Stimulated activated CD4-positive, alpha-beta T cell treated with anti-CD3 and anti-CD28 coated beads, Interleukin-1b, Interleukin-23, amount 100 ng/mL, for 1 hour (primary cell): ENCODE measurements at regions not wholly inside any gene's neighbourhood (a gene's known extent, or its start where the extent isn't known, plus 50 kb on each side); places are given as distances from the start of the nearest gene placed in this dataset.
"Not testable (repeated sequence)": the region's sequence is repeated elsewhere in the genome, so short reads cannot be mapped to it uniquely, and the experiment has no call there.

Experiments
- DNase-seq, 2 donors: peaks; one replicate each; pipeline ENCODE4 v3.0.0-alpha.2; 2020; ENCODE audit warnings: low read depth in 2 of 2

- no peak for DNase-seq
Measured at GRCh38 chr16:9141813-9142212, 50.4 kb downstream of the HAPSTR1 start.

DNA sequence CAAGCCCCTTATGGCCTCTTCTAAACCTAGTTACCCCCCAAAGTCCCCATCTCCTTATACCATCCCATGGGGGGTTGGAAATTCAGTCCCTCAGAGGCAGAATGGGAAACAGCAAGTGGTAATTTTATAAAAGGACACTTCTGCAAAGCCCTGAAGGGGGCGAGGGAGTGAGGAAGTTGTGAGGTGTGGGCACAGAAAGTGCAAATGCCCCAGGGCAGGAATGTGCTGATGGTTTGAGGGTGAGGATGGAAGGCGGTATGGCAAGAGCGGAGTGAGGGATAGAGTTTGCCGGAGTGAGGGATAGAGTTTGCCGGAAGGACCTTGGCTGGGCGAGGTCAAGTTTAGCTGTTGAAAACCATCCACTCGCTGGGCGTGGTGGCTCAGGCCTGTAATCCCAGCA is 52.7 kb downstream of the HAPSTR1 start:
- DNase-seq = no peak

DNA sequence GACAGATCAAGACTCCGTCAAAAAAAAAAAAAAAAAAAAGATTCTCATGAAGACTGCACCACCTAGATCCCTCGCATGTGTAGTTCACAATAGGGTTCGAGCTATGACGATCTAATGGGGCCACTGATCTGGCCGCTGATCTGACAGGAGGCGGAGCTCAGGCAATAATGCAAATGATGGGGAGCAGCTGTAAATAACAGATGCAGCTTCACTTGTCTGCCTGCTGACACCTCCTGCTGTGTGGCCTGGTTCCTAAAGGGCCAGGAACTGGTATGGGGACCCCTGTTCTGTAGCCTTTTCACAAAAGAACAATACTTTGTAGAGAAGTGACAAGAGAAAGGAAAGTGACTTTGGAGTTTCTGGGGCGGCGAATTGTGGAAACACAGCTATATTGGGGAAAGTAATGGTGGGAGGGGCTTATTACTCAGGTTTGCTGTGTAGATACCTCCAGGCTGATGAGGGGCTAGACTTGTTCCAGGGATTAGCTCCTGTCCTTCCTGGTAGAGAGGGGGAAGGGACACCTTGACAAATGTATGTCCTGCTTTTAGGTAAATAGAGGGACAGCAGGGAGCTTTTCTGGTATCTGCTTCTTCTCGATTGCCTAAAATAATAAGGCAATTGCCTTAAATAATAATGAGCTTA is 57.1 kb downstream of the HAPSTR1 start:
- no peak for DNase-seq

DNA sequence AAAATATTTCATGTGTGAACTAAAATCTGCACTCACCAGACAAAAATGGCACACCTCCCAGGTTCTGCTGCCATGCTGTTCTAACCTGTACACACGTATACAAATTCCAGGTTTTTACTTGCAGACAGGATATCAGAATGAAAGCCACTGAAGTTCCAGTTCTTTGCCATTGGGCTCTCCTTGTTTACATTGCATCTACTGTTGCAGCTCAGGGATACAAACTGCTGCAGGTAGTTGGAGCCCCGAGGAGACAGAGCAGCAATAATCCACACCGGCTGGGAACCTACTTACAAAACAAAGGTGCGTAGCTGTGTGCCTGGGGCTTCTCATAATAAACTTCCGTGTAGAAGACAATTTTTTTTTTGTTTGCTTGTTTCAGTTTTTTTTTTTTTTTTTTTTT is 59.6 kb downstream of the HAPSTR1 start:
- DNase-seq = no peak

DNA sequence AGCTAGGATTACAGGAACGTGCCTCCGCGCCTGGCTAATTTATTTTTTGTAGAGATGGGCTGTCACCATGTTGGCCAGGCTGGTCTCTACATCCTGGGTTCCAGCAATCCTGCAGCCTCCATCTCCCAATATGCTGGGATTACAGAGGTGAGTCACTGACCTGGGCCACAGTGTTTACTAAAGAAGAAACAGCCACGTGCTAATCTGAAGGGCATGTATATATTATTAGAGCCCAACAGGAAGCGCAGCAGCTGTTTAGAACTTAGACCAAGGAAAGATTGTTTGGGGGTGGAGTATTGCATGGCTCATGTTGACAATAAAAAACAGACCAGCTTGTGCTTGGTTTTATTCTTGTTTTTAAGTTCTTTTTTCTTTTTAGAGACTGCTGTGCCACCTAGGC is 60.2 kb downstream of the HAPSTR1 start:
- DNase-seq = no peak

DNA sequence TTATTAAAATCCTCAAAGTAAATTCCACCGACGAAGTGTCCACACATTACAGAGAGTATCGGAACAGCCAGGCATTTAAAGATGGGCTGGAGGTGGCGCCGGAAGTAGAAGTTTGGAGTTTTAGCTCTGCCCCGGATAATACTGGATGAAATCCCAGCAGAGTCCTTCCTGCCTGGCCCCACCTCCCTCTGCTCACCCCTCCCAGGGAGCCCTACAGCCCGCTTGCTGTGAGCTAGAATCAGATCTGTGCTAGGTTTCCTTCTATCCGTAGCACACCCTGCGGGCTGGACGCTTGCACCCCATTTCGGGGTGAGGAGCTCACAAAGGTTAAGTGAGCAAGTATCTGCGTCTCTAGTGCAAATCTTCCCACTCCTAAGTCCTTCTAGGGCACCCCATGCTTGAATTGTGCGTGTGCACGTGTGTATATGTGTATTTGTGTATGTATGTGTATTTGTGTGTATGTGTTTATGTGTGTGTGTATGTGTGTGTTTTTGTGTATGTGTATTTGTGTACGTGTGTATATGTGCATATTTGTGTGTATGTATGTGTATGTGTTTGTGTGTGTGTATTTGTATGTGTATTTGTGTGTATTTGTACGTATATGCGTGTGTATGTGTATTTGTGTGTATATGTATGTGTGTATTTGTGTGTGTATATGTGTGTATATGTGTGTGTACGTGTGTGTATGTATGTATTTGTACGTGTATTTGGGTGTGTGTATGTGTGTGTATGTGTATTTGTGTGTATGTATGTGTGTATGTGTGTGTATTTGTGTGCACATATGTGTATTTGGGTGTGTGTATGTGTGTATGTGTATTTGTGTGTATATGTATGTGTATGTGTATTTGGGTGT is 61.4 kb downstream of the HAPSTR1 start:
- DNase-seq = no peak

DNA sequence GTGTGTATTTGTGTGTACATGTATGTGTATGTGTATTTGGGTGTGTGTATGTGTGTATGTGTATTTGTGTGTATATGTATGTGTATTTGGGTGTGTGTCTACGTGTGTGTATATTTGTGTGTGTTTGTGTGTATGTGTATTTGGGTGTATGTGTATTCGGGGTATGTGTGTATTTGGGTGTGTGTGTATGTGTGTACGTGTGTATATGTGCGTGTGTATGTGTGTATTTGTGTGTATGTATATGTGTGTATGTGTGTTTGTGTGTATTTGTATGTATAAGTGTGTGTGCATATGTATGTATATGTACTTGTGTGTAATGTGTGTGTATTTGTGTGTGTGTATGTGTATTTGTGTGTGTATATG is 62.0 kb downstream of the HAPSTR1 start:
- DNase-seq = no peak

DNA sequence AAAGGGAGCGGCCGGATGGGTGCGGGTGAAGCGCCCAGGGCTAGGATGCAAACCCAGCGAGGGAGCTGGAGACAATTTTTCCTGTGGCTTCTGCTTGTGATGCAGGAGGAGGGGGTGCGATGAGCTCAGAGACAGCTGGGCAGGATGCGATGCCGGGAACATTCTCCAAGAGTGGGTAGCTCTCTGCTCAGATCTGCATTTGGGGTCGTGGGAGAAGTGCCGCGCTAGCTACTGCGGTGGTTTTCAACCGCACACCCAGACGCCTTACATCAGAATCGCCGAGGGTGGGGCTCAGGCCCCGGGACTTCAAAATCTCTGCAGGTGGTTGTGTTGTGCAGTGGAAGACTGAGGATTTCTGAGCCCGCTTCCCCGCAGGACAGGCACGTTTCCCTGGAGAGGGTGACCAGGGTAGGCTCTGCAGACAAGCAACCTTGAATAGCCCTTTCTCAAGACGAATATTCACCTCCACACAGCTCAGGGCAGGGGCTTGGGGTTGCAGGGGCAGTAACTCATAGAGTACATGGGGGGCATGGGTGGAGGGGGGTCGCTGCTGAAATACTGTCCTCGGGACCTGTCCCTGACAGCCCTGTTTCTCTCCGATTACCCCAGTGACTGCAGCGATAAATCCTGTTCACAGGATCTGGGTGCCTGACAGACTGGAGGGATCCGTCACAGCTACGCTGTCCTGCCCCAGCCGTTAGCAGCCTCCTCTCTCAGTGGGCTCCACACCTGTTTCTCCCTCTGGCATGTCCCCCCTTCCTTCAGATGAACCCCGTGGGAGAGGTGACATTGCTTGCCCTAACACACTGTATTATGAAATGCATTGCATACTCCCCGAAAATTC is 63.3 kb downstream of the HAPSTR1 start:
- DNase-seq = no peak

- no peak for DNase-seq
Measured at GRCh38 chr16:9155871-9156270, 64.4 kb downstream of the HAPSTR1 start.

- DNase-seq = no peak
Measured at GRCh38 chr16:9159839-9160550, 68.6 kb downstream of the HAPSTR1 start.

DNA sequence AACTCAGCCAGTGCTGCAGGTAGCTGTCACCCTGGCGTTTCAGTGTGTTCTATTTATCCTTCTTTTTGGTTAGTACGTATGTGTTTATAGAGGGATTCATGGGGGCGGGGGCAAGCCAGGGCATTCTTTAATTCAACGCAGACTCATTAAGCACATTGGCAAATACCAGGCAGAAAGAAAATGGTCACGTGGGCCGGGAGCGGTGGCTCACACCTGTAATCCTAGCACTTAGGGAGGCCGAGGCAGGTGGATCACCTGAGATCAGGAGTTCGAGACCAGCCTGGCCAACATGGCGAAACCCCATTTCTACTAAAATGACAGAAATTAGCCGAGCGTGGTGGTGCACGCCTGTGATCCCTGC is 69.1 kb downstream of the HAPSTR1 start:
- no peak for DNase-seq

DNA sequence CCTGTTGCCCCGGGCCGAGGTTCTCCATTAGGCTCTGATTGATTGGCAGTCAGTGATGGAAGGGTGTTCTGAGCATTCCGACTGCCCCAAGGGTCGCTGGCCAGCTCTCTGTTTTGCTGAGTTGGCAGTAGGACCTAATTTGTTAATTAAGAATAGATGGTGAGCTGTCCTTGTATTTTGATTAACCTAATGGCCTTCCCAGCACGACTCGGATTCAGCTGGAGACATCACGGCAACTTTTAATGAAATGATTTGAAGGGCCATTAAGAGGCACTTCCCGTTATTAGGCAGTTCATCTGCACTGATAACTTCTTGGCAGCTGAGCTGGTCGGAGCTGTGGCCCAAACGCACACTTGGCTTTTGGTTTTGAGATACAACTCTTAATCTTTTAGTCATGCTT is 74.2 kb downstream of the HAPSTR1 start:
- DNase-seq = no peak

GRCh38 chr16:9166326-9166993 is 75.0 kb downstream of the HAPSTR1 start:
- DNase-seq = not testable (repeated sequence)

DNA sequence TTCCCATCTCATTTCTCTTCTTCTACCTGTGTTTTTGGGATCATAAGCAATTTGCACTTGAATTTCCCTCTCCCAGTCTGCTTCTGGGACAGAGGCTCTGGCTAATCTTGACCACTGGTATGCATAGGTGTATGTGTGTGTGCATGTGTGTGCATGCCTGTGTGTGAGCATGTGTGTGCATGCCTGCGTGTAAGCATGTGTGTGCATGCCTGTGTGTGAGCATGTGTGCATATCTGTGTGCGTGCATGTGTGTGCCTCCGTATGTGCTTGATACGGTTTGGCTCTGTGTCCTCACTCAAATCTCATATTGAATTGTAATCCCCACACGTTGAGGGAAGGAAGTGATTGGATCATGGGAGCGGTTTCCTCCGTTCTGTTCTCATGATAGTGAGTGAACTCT is 77.7 kb downstream of the HAPSTR1 start:
- no peak for DNase-seq

GRCh38 chr16:9170470-9170869 is 79.0 kb downstream of the HAPSTR1 start:
- no peak for DNase-seq

DNA sequence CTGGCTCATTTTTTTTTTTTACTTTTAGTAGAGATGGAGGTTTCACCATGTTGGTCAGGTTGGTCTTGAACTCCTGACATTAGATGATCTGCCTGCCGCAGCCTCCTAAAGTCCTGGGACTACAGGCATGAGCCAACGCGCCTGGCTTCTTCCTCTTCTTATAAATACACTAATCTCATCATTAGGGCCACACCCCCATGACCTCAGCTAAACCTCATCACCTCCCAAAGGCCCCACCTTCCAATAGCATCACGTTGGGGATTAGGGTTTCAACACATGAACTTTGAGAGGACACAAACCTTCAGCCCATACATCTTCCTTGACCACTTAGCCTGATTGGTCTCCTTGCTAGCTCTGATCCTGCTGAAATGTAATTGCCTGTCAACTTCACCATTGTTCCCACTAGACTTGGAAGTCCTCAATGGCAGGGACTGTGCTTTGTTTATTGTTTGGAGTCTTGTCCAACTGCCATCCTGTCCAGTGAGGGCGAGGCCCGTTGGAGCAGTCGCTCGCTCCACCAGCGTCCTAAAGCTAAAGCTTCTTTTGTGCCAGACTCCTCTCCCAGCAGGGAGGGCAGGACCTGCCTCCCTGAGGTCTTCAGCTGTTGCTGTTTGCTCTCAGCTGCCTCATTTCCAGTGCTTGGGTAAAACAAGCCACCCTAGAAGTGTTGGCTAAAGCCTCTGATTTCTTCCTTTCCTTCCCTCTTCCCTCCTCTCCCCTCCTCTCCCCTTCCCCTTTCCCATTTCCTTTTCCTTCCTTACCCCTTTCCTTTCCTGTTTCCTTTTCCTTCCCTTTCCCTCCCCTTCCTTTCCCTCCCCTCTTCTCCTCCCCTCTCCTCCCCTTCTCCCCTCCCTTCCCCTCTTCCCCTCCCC is 85.3 kb downstream of the HAPSTR1 start:
- DNase-seq = no peak

- DNase-seq = no peak
Measured at GRCh38 chr16:9177861-9178260, 86.4 kb downstream of the HAPSTR1 start.

- no peak for DNase-seq
Measured at GRCh38 chr16:9183682-9184353, 92.4 kb downstream of the HAPSTR1 start.

- no peak for DNase-seq
Measured at GRCh38 chr16:9184354-9184690, 92.9 kb downstream of the HAPSTR1 start.

GRCh38 chr16:9185381-9185780 is 93.9 kb downstream of the HAPSTR1 start:
- no peak for DNase-seq
